HepG2 (cell line): ENCODE measurements at regions not wholly inside any gene's neighbourhood (a gene's known extent, or its start where the extent isn't known, plus 50 kb on each side); places are given as distances from the start of the nearest gene placed in this dataset.

Experiments used
- ATAC-seq: fragments of 200-7000 bp; cut with Tn5 transposase; 3 replicates; pipeline ENCODE4 v1.9.1; 2020; ENCODE audit warnings: mild to moderate bottlenecking, moderate library complexity
- BruUV-seq: library from RNA; stranded (reverse); fragments of 400-500 nt; replicated peaks from 2 replicates; lab custom pipeline; 2021; lab: Mats Ljungman, UMichigan
- CTCF ChIA-PET: fragments of 300-600 bp; formaldehyde crosslinking; extraction: SDS; loops from one replicate; lab custom pipeline; 2021; ENCODE audit warnings: low total read pairs, inconsistent platforms, low intra/inter-chr PET ratio; lab: Yijun Ruan, JAX
- POLR2A ChIA-PET: fragments of 350-600 bp; sonication (Branson Sonifier 250); formaldehyde crosslinking; loops from one replicate; lab custom pipeline; 2020; ENCODE audit warnings: antibody characterized with exemption, inconsistent platforms; lab: Yijun Ruan, JAX
- DNase-seq: peaks from one replicate; pipeline ENCODE4 v3.0.0-alpha.2; 2015; ENCODE audit warnings: low spot score
- FAIRE-seq: peaks from 3 replicates; lab custom pipeline; 2011; peaks lifted over from hg19 to GRCh38; lab: Jason Lieb, UNC
- H2AFZ ChIP-seq: one replicate; pipeline ENCODE4 v1.6.1; 2011; ENCODE audit warnings: low read length, inconsistent platforms
- H3K27ac ChIP-seq: fragments of 300-600 bp; 3 replicates; pipeline ENCODE4 v1.8.0; 2011; ENCODE audit warnings: mixed run types, mild to moderate bottlenecking, mixed read lengths, low read length, inconsistent platforms; ENCODE audit not compliant: insufficient read depth; ENCODE audit errors: extremely low read length
- H3K27me3 ChIP-seq, 2 experiments: fragments of 200-600 bp in 1 of 2; 2 replicates in 1 of 2; 3 replicates in 1 of 2; pipeline versions ENCODE4 v1.6.0 to v1.8.0; 2011; ENCODE audit warnings: low read length in 2 of 2, mild to moderate bottlenecking in 2 of 2, moderate library complexity in 2 of 2, inconsistent platforms in 1 of 2; ENCODE audit not compliant: insufficient read depth in 2 of 2, control insufficient read depth in 1 of 2
- H3K36me3 ChIP-seq, 2 experiments: fragments of 200-600 bp in 1 of 2; replicated peaks in 1 of 2; 2 replicates in 1 of 2; 3 replicates in 1 of 2; pipeline versions ENCODE4 v1.5.1 to v1.8.0; 2011; ENCODE audit warnings: low read length in 2 of 2, inconsistent platforms in 1 of 2; ENCODE audit not compliant: insufficient read depth in 2 of 2, control insufficient read depth in 1 of 2
- H3K4me1 ChIP-seq: 2 replicates; pipeline ENCODE4 v1.5.1; 2012; ENCODE audit warnings: low read length, inconsistent platforms; ENCODE audit not compliant: insufficient read depth
- H3K4me2 ChIP-seq: 2 replicates; pipeline ENCODE4 v1.6.0; 2011; ENCODE audit warnings: low read depth, low read length, inconsistent platforms
- H3K4me3 ChIP-seq, 3 experiments: fragments of 200-600 bp in 1 of 3; sonication (generic), shearing (Covaris generic) in 1 of 3; replicated peaks in 1 of 3; 2 replicates each; pipeline ENCODE4 v1.5.1; 2011 to 2016; ENCODE audit warnings: low read length in 3 of 3, inconsistent platforms in 2 of 3, low read depth in 2 of 3, mild to moderate bottlenecking in 2 of 3, control low read depth in 1 of 3, mixed read lengths in 1 of 3; ENCODE audit not compliant: insufficient read depth in 1 of 3
- H3K79me2 ChIP-seq: one replicate; pipeline ENCODE4 v1.6.1; 2011; ENCODE audit warnings: low read length, inconsistent platforms; ENCODE audit not compliant: insufficient read depth
- H3K9ac ChIP-seq: 2 replicates; pipeline ENCODE4 v1.6.0; 2011; ENCODE audit warnings: mild to moderate bottlenecking, low read depth, low read length, inconsistent platforms; ENCODE audit not compliant: insufficient read depth
- H3K9me3 ChIP-seq: 2 replicates; pipeline ENCODE4 v1.5.1; 2012; ENCODE audit warnings: mild to moderate bottlenecking, low read length
- H4K20me1 ChIP-seq: 2 replicates; pipeline ENCODE4 v1.6.0; 2011; ENCODE audit warnings: inconsistent platforms, mild to moderate bottlenecking, low read length, moderate library complexity; ENCODE audit not compliant: insufficient read depth
- EED ChIP-seq: sonication (generic); formaldehyde crosslinking; IDR thresholded peaks from 2 replicates; pipeline ENCODE4 v1.5.0; 2020; ENCODE audit warnings: mild to moderate bottlenecking, missing genetic modification reagents
- ETV5 ChIP-seq: IDR thresholded peaks from 2 replicates; pipeline ENCODE4 v1.6.1; 2018; ENCODE audit warnings: missing biosample characterization, missing genetic modification reagents, inconsistent platforms, borderline replicate concordance
- GTF2F1 ChIP-seq: fragments of 150-350 bp; IDR thresholded peaks from 2 replicates; pipeline ENCODE4 v1.6.1; 2014; ENCODE audit warnings: low read length
- GZF1 ChIP-seq: sonication (generic); formaldehyde crosslinking; IDR thresholded peaks from 2 replicates; pipeline ENCODE4 v1.5.1; 2020; ENCODE audit warnings: mild to moderate bottlenecking, missing genetic modification reagents
- HMG20A ChIP-seq: IDR thresholded peaks from 2 replicates; pipeline ENCODE4 v1.6.1; 2016; ENCODE audit warnings: borderline replicate concordance
- HNF4A ChIP-seq: sonication (generic); formaldehyde crosslinking; IDR thresholded peaks from 2 replicates; pipeline ENCODE4 v1.4.0; 2020; ENCODE audit warnings: missing genetic modification reagents
- HOXA5 ChIP-seq: sonication (generic); formaldehyde crosslinking; IDR thresholded peaks from 2 replicates; pipeline ENCODE4 v1.4.0; 2020; ENCODE audit warnings: missing genetic modification reagents
- HOXA9 ChIP-seq: sonication (generic); formaldehyde crosslinking; IDR thresholded peaks from 2 replicates; pipeline ENCODE4 v1.8.1; 2022; ENCODE audit warnings: missing genetic modification reagents, mild to moderate bottlenecking, moderate library complexity, borderline replicate concordance
- HOXD1 ChIP-seq: sonication (generic); formaldehyde crosslinking; IDR thresholded peaks from 2 replicates; pipeline ENCODE4 v1.5.0; 2020; ENCODE audit warnings: missing genetic modification reagents
- IRX3 ChIP-seq: sonication (generic); formaldehyde crosslinking; IDR thresholded peaks from 2 replicates; pipeline ENCODE4 v1.8.1; 2023; ENCODE audit warnings: mild to moderate bottlenecking, low read depth, missing genetic modification reagents, borderline replicate concordance
- KAT2B ChIP-seq: fragments of 150-350 bp; IDR thresholded peaks from 2 replicates; pipeline ENCODE4 v1.6.1; 2014; ENCODE audit warnings: low read depth, low read length, borderline replicate concordance
- KLF16 ChIP-seq, 2 experiments: sonication (generic) in 1 of 2; formaldehyde crosslinking in 1 of 2; IDR thresholded peaks; 2 replicates each; pipeline versions ENCODE4 v1.6.1 to v1.8.0; 2016 to 2023; ENCODE audit warnings: missing genetic modification reagents in 2 of 2, missing compliant biosample characterization in 1 of 2
- MED1 ChIP-seq: sonication (generic); formaldehyde crosslinking; IDR thresholded peaks from 2 replicates; pipeline ENCODE4 v1.4.0; 2020; ENCODE audit warnings: missing genetic modification reagents
- NFKB2 ChIP-seq: sonication (generic); formaldehyde crosslinking; IDR thresholded peaks from 2 replicates; pipeline ENCODE4 v1.4.0; 2020; ENCODE audit warnings: missing genetic modification reagents, borderline replicate concordance
- POLR2AphosphoS5 ChIP-seq: IDR thresholded peaks from 2 replicates; pipeline ENCODE4 v1.6.1; 2012; ENCODE audit warnings: low read depth, low read length
- SETDB1 ChIP-seq: sonication (generic); formaldehyde crosslinking; IDR thresholded peaks from 2 replicates; pipeline ENCODE4 v1.5.1; 2020; ENCODE audit warnings: missing genetic modification reagents, mild to moderate bottlenecking, borderline replicate concordance
- SKI ChIP-seq: fragments of 450-650 bp; IDR thresholded peaks from one replicate; pipeline ENCODE4 v1.6.1; 2018; ENCODE audit warnings: mild to moderate bottlenecking; ENCODE audit not compliant: partially characterized antibody
- ZFP36L1 ChIP-seq: sonication (generic); formaldehyde crosslinking; IDR thresholded peaks from 2 replicates; pipeline ENCODE4 v1.8.0; 2022; ENCODE audit warnings: mild to moderate bottlenecking, missing genetic modification reagents, moderate library complexity
- ZNF724P ChIP-seq: sonication (generic); formaldehyde crosslinking; IDR thresholded peaks from 2 replicates; pipeline ENCODE4 v1.8.0; 2022; ENCODE audit warnings: missing genetic modification reagents, borderline replicate concordance
- ZNF83 ChIP-seq: sonication (generic); formaldehyde crosslinking; IDR thresholded peaks from 2 replicates; pipeline ENCODE4 v1.4.0; 2020; ENCODE audit warnings: missing genetic modification reagents, mild to moderate bottlenecking, borderline replicate concordance
- ZNF891 ChIP-seq: sonication (generic); formaldehyde crosslinking; IDR thresholded peaks from 2 replicates; pipeline ENCODE4 v1.5.0; 2020; ENCODE audit warnings: mild to moderate bottlenecking, missing genetic modification reagents
- ZSCAN25 ChIP-seq: sonication (generic); formaldehyde crosslinking; IDR thresholded peaks from 2 replicates; pipeline ENCODE4 v1.8.0; 2022; ENCODE audit warnings: mild to moderate bottlenecking, missing genetic modification reagents
- WGBS: methylation state at CpG from one replicate; pipeline ENCODE4 v1.1.6; 2017; ENCODE audit warnings: low lambda C conversion rate; 5-methylcytosine and 5-hydroxymethylcytosine counted together
- in situ Hi-C: cut with HindIII; loops from 2 replicates; pipeline ENCODE4 v1.10.0; 2017; ENCODE audit warnings: low pct_unique_long_range_greater_than_20kb; ENCODE audit not compliant: extremely low pct_ligation_motif_present
- intact Hi-C: fragments of 100-400 bp; cut with micrococcal nuclease; formaldehyde crosslinking; loops from one replicate; pipeline ENCODE4 v1.10.0; 2022; ENCODE audit not compliant: unreplicated experiment
- TF ChIP-seq, protein P1 (sequence below): IDR thresholded peaks from 2 replicates; pipeline ENCODE4 v1.6.1; 2016; ENCODE audit warnings: low read depth, control low read depth

DNA sequence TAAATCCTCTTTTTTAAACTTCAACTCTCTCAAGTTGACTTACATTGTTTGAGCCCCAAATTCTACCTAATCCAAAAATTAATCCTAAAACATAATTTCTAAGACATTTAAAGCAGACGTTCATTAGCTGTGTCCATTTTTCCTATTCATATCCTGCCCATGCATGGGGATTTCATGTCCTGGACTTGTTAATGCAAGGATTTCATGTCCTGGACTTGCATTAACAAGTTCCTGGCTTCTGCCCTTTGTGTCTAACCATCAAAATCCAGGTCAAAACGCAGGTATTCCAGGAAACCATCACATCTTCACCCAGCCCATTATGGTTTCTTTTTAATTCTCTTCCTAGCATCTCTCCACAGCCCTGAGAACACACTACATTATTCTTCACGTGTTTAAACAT lies 454.9 kb downstream of the KLF5 start:
- no TSS peak for BruUV-seq
- no peaks in the 10 kb centered on the region for H3K4me1 ChIP-seq
- no peaks in the 10 kb centered on the region for H3K36me3 ChIP-seq
- H4K20me1 ChIP-seq = no peaks in the 10 kb centered on the region
- H3K27ac ChIP-seq = no peak overlapping the region
- ChIA-PET POLR2A (no interaction called here), CTCF (no interaction called here)
- H3K4me3 ChIP-seq = no peak overlapping the region
- DNase-seq (no peak), ATAC-seq (no peak), FAIRE-seq (no peak)
- intact Hi-C loops = no loop called here
- H3K4me2 ChIP-seq = no peak overlapping the region
- no peak for TF ChIP-seq SETDB1 (CRISPR knock-in tag)
- TF ChIP-seq HNF4A = no peak
- no peak for TF ChIP-seq MED1
- no peak for TF ChIP-seq GTF2F1
- TF ChIP-seq ZSCAN25 (CRISPR knock-in tag) = no peak
- no peak for TF ChIP-seq ZFP36L1 (CRISPR knock-in tag)
- TF ChIP-seq HOXA5 (CRISPR knock-in tag) = no peak
- no peak for TF ChIP-seq HMG20A (CRISPR knock-in tag)
- no peak for TF ChIP-seq KAT2B
- no peak for TF ChIP-seq ZNF724P (CRISPR knock-in tag)
- TF ChIP-seq NFKB2 (CRISPR knock-in tag) = no peak
- TF ChIP-seq KLF16 (CRISPR knock-in tag; IDR thresholded peaks at IDR 0.05) = no peak
- H3K9me3 ChIP-seq = no peaks in the 10 kb centered on the region
- H3K9ac ChIP-seq = no peak overlapping the region
- no peak overlapping the region for H2AFZ ChIP-seq
- in situ Hi-C loops = no loop called here
- H3K27me3 ChIP-seq = no peaks in the 10 kb centered on the region
- whole genome bisulfite sequencing = 2% methylated on average over 3 of the region's 3 CpGs
- no peaks in the 10 kb centered on the region for H3K79me2 ChIP-seq

DNA sequence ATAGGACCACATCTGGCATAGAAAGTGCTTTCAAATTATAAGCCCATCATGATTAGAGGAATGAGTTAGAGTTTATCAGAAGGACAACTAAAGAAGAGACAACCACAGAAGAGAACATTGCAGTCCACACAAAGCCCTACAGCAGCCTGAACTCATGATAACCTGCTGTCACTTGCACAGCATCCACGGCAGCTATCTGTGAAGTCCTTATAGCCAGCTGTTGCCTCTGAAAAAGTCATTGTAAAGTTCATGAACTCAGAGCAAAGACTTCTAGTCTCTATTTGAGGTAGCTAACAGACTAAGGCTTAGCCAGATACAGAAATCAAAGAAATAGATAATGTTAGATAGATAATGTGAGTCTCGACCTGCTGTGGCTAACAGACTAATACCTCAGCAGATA lies 450.0 kb downstream of the KLF5 start:
- no peak overlapping the region for H3K9ac ChIP-seq
- intact Hi-C loops = no loop called here
- 2% methylated on average over 2 of the region's 2 CpGs for WGBS

More for the DNA sequence above, 450.0 kb downstream of the KLF5 start:
- ATAC-seq = no peak
- Histone ChIP-seq H4K20me1 (no peaks in the 10 kb centered on the region), H3K27me3 (no peaks in the 10 kb centered on the region), H3K4me2 (no peak overlapping the region), H3K79me2 (no peaks in the 10 kb centered on the region), H3K4me1 (no peaks in the 10 kb centered on the region), H3K36me3 (no peaks in the 10 kb centered on the region), H3K9me3 (no peaks in the 10 kb centered on the region), H3K4me3 (no peak overlapping the region), H2AFZ (no peak overlapping the region)
- BruUV-seq = no TSS peak
- in situ Hi-C loops = no loop called here
- POLR2A ChIA-PET = no interaction called here
- CTCF ChIA-PET = no interaction called here
- TF ChIP-seq, protein P1, sequence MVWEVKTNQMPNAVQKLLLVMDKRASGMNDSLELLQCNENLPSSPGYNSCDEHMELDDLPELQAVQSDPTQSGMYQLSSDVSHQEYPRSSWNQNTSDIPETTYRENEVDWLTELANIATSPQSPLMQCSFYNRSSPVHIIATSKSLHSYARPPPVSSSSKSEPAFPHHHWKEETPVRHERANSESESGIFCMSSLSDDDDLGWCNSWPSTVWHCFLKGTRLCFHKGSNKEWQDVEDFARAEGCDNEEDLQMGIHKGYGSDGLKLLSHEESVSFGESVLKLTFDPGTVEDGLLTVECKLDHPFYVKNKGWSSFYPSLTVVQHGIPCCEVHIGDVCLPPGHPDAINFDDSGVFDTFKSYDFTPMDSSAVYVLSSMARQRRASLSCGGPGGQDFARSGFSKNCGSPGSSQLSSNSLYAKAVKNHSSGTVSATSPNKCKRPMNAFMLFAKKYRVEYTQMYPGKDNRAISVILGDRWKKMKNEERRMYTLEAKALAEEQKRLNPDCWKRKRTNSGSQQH (CRISPR knock-in tag) = no peak
- TF ChIP-seq GZF1 (CRISPR knock-in tag) (no peak), HOXA9 (no peak), POLR2AphosphoS5 (no peak), EED (CRISPR knock-in tag) (no peak), ETV5 (CRISPR knock-in tag) (no peak), ZNF83 (CRISPR knock-in tag) (no peak), ZNF891 (no peak), IRX3 (CRISPR knock-in tag) (no peak), HOXD1 (no peak), SKI (no peak)
- TF ChIP-seq, all 625 proteins: peak for 0
- DNase-seq = no peak
- FAIRE-seq = no peak
- H3K27ac ChIP-seq = no peak overlapping the region
